Neural progenitor cell (in vitro differentiated cells): ENCODE measurements at regions not wholly inside any gene's neighbourhood (a gene's known extent, or its start where the extent isn't known, plus 50 kb on each side); places are given as distances from the start of the nearest gene placed in this dataset.

Experiments used
- EZH2 ChIP-seq: fragments of 200-600 bp; sonication (generic); IDR thresholded peaks from 2 replicates; pipeline ENCODE4 v1.6.1; 2017; ENCODE audit warnings: antibody characterized with exemption, mild to moderate bottlenecking, moderate library complexity
- EZH2phosphoT487 ChIP-seq: fragments of 200-600 bp; sonication (generic); IDR thresholded peaks from 2 replicates; pipeline ENCODE4 v1.6.1; 2017; ENCODE audit warnings: antibody characterized with exemption
- TF ChIP-seq, protein P1 (sequence below): fragments of 200-600 bp; sonication (generic); IDR thresholded peaks from 2 replicates; pipeline ENCODE4 v1.5.1; 2017; ENCODE audit warnings: antibody characterized with exemption, mild to moderate bottlenecking

DNA sequence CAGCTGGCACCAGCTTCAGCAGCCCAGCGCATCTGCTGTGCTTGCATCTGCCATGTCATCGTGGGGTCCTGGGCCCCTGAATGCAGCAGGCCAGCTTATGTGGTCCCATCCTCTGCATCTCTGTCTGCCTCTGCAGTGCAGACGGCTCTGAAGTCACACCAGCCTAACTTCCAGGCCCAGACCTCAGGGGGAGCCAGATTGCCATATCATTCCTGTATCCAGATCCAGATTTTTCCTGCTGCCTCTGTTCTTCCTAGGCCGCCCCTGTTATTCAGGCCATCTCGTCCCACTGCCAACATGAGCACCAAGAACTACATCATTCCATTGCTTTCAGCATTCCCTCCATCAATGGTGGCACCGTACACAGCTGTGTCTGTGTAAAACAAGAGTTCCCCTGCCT, 571.6 kb downstream of the UQCRFS1 start:
- TF ChIP-seq, protein P1, sequence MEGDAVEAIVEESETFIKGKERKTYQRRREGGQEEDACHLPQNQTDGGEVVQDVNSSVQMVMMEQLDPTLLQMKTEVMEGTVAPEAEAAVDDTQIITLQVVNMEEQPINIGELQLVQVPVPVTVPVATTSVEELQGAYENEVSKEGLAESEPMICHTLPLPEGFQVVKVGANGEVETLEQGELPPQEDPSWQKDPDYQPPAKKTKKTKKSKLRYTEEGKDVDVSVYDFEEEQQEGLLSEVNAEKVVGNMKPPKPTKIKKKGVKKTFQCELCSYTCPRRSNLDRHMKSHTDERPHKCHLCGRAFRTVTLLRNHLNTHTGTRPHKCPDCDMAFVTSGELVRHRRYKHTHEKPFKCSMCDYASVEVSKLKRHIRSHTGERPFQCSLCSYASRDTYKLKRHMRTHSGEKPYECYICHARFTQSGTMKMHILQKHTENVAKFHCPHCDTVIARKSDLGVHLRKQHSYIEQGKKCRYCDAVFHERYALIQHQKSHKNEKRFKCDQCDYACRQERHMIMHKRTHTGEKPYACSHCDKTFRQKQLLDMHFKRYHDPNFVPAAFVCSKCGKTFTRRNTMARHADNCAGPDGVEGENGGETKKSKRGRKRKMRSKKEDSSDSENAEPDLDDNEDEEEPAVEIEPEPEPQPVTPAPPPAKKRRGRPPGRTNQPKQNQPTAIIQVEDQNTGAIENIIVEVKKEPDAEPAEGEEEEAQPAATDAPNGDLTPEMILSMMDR, result peak; percentile 11
- TF ChIP-seq EZH2 (no peak), EZH2phosphoT487 (no peak)
